Glomerular endothelial cell (primary cell): ENCODE measurements at regions not wholly inside any gene's neighbourhood (a gene's known extent, or its start where the extent isn't known, plus 50 kb on each side); places are given as distances from the start of the nearest gene placed in this dataset.
"Not testable (repeated sequence)": the region's sequence is repeated elsewhere in the genome, so short reads cannot be mapped to it uniquely, and the experiment has no call there.

Source experiments
- DNase-seq: peaks from one replicate; pipeline ENCODE4 v3.0.0-alpha.2; 2011; ENCODE audit warnings: low read depth, low spot score; ENCODE audit errors: extremely low read depth

DNA sequence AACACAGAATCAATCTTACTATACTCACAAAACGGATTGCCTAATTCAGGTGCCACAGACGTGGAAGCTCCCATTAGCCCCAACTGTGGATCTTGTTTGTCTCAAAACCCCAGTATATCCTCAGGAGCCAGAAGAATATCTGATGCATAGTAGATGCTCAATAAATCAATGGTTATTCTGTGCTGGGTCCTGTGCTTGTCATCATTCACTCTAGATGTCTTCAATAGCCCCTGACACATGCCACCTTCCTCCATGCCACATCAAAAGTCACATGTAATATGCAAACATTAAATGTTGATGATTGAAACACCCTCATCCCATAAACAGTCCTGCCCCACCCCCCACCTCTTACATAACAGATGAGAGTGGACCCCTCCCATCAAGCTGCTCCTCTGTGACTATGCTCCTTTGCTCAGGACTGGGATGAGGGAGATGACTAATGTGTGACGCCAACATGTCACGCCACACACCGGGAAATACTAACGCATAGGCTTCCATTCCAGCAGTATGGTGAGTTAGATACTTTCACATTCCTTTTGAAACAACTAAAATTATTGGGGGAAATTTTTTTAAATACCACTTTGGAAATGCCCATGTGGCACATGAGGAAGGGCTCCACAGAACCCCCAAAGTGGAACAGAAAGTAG lies 267.6 kb upstream of the SDK2 start:
- DNase-seq, result no peak

DNA sequence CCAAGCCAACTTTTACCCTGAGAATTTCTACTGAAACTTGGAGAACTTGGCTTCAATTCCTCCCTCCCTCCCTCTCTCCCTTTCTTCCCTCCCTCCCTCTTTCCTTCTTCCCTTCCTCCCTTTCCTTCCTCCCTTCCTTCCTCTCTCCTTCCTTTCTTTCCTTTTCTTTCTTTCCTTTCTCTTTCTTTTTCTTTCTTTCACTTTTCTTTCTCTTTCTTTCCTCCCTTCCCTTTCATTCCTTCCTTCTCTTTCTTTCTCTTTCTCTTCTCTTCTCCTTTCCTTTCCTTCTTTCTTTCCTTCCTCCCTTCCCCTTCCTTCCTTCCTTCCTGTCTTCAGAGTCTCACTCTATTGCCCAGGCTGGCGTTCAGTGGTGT lies 268.1 kb upstream of the SDK2 start:
- no peak for DNase-seq

DNA sequence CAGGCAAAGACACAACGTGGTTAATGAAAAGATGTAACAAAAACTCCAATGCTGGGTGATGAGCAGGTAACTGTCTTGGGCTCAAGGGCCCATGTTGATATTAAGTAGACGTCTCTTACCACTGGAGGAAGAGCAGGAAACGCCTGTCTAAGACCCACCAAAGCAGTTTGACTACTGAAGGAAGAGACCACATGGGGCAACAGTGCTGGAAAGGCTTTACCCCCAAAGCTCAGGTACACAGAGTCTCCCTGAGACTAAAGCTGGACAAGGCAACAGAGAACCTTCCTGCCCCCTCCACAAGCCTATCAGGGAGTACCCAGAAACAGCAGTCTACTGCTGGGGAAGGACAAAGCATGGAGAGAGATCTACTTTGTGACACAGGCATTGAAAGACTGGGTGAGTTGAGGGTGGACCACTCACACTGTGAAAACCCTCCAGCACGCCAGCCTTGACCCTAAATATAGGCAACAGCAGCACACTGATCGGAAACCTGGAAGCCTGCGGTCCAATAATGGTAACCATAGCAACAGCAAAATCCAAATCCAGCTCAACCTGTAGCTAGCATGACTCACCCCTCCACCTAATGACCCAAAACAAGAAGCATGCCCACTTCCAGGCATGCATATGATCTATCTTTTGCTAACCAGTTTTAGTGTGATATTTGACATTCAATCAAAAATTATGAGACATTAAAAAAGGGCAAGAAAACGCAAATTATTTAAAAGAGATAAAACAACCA lies 270.5 kb upstream of the SDK2 start:
- no peak for DNase-seq

DNA sequence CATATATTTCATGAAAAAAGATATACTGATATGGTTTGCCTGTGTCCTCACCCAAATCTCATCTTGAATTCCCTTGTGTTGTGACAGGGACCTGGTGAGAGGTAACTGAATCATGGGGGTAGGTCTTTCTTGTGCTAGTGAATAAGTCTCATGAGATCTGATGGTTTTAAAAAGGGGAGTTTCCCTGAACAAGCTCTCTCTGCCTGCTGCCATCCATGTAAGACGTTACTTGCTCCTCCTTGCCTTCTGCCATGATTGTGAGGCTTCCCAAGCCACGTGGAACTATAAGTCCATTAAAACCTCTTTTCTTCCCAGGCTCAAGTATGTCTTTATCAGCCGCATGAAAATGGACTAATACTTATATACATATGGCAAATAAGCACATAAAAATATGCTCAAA lies 274.8 kb upstream of the SDK2 start:
- DNase-seq, result not testable (repeated sequence)

DNA sequence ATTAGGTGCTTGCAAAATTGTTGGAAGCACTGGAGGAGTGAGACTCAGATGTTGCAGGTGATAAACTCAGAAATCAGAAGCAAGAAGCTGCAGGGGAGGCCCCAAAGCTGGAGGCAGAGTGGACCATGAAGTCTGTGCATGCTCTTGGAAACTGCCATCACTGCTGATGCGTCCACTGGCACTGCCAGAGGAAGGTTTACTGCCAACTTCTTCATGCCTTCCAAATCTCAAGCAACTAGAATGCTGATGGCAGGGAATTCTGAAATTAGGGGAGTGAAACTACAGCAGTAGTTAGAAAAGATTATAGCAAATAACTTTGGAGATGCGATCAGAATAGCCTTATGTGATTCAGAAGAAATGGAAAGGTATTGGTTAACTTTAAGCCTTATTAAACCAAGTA lies 277.1 kb upstream of the SDK2 start:
- DNase-seq, result no peak

DNA sequence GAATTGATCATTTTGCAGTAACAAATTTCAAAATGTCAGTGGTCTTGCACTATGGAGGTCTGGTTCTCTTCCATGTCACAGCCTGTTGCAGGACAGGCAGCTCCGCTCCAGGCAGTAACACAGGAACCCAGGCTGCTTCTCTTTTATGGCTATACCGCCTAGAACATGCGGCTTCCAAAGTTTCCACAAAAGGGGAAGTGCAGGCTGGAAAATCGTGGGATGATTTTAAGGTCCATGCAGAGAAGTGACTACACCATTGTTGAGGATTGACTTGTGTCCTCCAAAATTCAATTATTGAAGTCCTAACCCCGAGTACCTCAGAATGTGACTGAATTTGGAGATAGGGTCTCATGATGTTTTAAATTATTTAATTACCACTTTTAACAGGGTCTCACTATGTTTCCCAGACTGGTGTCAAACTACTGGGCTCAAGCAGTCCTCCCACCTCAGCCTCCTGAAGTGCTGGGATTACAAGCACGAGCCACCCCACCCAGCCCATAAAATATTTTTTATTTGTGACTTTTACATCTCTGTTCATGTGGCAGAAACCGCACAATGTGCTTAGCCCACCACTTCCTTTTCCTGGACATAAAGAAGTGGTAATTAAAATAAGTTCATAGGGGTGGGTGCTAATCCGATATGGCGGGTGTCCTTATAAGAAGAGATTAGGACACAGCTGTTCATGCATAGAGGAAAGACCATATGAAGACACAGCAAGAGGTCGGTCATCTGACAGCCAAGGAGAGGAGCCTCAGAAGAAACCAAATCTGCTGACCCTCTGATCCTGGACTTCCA lies 279.2 kb upstream of the RPL38 start:
- DNase-seq, result no peak

DNA sequence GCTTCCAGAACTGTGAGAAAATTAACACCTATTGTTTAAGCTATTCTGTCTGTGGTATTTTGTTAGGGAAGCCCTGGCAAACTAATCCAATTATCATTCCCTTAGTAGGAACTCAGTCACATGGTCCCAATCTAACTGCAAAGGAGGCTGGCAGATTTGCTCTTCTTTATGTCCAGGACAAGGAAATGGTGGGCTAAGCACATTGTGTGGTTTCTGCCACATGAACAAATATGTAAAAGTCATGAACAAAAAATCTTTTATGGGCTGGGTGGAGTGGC lies 278.6 kb upstream of the RPL38 start:
- DNase-seq, result no peak

DNA sequence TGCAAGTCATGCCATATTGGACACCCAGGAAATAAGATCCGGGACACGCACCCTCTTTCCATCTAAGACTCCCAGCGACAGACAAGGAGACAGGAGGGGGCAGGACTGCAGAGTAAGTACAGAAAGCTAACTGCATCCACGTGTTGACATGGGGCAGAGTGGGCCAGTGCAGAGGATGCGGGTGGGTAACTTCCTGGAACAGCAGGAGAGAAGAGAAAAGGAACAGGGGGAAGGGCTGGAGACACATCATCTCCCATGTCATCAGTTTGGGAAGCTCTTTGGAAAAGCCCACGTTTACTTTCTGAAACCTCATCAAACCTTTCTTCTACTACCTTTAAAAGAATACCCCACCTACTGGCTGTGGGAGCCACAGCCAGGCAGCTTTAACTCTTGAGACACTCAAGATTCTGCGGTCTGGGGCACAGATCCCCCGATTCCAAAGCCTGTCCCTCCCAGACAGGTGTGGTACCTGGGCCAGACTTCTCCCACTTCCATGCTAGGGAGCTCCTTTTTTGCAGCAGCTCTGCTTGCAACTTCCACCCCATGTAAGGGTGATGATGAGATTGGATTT lies 273.5 kb upstream of the RPL38 start:
- DNase-seq, result no peak

DNA sequence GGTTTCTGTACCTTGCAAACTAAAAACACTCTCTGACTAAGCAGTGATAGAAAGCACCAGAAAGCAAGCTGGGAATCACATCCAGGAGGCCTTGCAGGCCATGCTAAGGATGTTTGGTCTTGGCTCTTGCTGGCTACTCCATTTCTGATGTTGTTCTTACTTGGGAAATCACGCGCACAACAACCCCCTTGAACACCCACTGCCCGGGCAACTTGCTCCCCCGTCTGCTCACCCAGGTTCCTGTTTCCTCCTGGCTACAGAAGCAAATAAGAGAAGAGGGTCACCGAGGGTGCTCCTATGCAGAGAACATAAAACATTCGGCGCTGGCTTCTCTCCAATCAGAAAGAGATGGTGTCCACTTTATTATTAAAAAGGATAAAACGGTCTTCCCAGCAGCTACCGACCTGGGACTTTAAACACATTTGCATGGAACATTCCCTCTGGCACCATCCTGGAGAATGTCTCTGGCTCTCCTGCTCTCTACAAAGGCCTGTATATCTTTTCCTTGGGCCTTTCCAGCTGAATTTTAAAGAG lies 271.2 kb upstream of the RPL38 start:
- no peak for DNase-seq

DNA sequence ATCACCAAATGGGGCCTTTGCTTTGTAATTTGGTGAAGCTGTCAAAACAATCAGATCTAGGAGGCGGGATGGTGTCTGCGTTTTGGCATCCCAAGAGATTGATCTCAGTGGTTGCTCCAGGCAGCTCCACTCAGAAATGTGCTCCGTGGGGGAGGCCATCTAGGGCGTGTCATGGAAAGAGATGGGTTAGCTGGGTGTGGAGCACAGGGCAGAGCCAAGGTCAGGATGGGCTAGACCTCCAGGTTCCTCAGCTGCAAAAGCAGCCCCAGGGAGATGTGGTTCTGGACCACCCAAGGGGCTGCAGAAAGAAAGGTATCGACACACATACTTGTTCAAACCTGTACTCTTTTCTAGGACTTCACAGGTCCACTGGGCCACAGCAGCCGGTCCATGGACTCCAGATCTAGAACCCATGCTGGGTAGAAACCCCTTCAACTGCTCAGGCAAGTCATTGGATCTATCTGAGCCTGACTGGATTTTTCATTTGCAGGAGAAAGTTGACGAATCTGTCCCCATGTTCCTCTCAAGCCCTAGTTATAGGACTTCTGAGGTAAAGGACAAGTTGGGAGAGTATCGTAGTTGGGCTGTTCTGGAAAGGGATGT lies 270.2 kb upstream of the RPL38 start:
- DNase-seq, result no peak

DNA sequence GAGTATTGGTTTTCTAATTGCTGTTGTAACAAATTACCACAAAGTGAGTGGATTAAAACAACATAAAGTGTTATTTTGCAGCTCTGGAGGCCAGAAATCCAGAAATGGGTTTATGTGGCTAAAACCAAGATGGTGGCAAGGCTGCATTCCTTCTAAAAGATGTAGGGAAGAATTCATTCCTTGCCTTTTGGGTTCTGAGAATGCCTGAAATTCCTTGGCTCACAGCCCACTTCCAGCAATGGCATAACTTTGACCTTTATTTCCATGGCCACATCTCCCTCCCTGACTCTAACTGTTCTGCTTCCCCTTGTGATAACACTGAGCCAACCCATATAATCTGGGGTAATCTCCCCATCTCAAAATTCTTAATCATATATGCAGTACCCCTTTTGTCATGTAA lies 269.6 kb upstream of the RPL38 start:
- no peak for DNase-seq

DNA sequence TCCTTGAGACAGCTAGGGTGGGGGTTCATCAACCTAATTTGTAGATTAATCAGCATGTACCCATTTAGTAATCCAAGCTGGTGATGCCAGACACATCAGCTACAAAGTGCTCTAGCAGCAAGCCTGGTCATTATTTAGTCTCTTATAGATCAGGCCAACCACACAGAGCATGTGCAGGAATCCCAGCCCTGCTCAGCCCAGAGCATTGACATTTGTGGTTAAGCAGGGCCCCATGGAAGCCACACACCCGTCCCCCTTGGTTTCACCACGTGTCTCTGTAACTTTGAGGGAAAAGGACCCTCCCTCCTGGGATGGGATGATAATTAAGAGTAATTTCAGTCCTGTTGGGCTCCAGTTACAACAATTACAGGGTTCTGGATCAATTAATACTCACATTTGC lies 268.8 kb upstream of the RPL38 start:
- no peak for DNase-seq

DNA sequence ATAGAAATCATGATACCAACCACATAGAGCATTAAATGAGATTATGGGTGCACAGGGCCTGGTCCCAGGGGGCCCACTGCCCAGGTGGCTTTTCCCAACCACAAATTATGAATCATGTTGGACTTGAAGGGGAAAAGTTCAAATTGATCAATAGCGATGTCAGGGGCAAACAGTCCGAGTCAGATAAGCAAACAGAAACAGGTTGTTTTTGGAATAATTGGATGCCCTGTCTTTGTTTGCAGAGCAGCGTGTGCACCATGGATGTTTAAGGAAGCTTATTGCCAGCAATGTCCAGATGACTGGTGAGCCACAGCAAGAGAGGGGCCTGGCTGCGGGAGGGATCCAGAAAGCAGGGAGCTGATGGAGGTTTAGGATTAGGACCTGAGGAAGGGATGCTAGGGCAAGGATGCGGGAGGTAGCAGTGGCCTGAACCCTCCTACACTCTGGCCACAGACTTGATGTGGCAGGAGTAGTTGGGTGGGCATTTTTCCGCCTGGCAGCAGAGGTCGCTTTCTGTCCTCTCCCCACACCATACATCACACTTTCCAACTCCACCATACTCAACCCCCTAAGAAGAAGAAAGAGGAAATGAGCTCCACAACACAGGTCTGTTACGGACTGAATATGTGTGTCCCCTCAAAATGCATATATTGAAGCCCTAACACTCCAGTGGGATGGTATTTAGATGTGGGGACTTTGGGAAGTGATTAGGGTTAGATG lies 266.4 kb upstream of the RPL38 start:
- DNase-seq, result no peak

DNA sequence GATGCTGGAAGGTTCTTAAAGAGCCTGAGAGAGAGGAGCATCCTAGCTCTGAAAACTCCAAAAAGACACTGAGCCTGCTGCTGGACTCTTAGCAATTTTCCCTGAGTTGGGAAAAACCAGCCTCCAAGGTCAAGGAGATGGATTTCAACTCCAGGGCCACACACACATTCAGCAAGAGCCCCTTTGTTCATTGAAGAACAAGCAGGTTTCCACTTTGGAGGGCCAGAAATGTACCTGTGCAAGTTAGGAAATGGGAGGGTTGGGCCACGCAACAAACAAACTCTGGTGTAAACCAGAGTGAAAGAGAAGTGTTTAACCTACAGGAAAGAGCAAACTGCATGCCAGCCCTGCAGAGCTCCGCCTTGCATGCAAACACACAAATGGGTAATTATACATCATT lies 264.8 kb upstream of the RPL38 start:
- DNase-seq, result no peak

DNA sequence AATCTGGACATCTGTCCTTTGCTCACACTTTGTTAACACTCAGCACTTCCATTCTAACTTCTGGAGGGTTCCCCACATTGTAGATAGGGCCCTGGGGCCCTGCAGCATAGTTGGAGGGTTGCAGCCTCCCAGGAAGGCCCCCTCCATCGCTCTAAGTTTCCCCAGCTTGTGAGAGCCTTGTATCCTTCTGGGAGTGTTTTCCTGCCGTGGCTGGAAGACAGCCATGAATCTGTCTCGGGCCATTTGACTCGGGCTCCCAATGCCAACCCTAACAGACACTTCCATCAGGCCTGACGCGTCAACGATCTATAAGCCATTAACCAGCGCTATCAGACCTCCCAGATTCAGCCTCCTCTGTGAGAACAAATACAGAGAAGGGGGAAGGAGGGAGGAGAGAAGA lies 263.7 kb upstream of the RPL38 start:
- no peak for DNase-seq

DNA sequence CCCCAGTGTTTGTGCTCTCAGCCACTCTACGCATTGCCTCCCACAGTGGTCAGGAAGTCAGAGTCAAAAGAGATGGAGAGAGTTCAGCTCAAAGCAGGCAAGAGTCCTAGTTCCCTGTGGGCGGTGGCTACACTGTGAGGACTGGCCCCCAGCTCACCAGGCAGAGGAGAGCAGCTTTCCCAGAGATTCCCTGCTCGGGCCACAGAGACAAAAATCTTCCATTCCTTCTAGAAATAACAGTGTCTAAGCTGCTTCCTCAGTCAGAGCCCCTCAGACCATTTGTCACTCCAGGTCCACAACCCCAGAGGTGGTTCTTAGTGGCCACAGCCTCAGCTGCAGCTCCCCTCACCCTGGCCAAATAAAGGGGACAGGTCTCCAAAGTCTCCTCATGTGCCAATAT lies 263.0 kb upstream of the RPL38 start:
- no peak for DNase-seq

DNA sequence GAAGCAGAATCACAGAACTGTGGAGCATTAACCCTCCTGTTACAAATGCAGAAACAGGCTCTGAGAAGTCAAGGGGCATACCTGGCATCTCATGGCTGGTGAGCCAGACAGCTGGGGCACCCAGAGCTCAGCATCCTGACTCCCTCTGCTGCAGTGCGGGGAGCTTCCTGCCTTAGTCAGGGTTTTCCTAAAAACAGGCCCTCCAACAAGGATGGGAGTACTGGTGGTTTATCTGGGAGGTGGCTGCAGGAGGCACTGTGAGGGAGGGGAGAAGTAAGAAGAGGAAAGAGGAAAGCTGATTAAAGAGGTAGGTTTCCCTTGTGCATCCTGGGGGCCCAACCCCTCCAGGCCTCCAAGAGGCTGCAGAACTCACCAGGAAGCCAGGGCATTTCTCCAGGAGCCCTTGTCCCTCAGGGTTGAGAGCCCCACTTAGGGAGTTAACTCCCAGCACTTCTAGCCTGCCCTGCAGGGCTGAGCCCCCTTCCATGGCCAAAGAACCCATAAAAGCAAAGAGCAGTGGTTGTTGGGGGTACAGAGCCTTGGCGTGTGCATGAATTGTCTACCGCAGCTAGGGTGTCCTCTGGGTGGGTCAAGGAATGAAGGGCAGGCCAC lies 261.5 kb upstream of the RPL38 start:
- no peak for DNase-seq

DNA sequence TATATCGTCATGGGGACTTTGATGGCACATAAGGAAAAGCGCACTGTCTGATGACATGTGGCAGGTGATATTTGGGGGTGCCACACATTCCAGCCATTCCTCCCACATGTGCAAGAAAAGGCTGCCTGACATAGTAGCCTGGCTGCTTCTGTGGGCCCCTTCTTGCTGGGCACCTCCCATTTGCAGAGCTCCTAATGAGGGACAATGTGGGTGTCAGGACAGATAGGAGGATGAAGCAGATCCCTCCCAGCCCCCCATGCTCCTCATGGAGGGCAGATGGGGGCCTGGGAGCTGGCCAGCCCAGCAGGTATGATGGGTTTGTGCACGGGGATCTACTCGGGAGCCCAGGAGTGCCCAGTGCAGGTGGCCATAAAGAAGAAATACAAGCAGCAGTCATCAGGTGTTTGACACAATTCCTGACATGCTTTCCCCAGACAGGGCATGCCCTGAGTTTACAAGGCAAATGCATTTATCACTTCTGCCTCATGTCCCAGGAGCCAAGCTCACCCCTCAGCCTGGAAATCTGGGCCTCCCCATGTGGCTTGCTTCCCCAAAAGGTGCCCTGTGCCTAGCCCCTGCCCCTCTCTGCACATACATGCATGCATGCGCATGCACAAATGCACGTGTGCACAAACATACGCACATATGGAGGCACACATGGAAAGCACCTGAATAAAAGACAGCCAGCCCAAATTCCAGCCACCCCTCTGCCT lies 260.6 kb upstream of the RPL38 start:
- no peak for DNase-seq

DNA sequence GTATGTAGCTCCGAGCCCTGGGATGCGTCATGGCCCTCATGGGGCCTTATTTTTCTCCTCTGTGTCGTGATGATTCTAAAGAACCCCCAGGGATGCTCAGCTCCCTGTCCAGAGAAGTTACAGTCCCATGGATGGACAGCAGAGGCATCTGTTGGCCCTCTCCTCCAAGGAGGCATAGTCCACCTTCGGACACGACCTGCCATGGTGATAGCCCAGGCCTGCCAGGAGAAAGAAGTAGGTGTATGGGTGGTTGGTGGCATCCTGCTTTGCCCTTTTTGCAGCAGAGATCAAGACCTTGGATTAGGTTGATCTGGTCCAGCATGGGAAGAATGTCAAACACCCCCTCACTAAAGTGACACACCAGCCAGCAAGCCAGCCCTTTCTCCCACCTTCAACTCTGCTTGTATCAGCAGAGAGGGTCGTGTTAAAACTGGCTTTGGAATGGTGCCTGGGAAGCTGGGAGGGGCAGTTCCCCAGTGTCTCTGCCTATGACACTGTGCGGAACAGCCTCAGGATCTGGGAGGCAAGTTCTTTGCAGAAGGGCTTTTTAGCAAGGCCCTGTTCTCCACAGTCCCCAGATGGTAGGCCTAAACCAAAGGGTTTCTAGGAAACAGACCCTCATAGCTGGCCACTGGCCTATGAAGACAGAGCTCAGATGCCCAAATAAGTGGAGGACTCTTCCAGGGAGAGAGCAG lies 259.9 kb upstream of the RPL38 start:
- no peak for DNase-seq
